ENCODE measurements at regions not wholly inside any gene's neighbourhood (a gene's known extent, or its start where the extent isn't known, plus 50 kb on each side); places are given as distances from the start of the nearest gene placed in this dataset.
"Not testable (repeated sequence)": the region's sequence is repeated elsewhere in the genome, so short reads cannot be mapped to it uniquely, and the experiment has no call there.

- not testable (repeated sequence) for DNase-seq (ENCODE audit: low spot score)
These were observed 182.3 kb upstream of the DAAM1 start for GRCh38 chr14:59006179-59006578.

- no peak for DNase-seq (ENCODE audit: low spot score)
These were observed 178.5 kb upstream of the DAAM1 start for GRCh38 chr14:59009967-59010366.

- no peak for DNase-seq (ENCODE audit: low spot score)
These were observed 174.7 kb upstream of the DAAM1 start for GRCh38 chr14:59013672-59014298.

DNA sequence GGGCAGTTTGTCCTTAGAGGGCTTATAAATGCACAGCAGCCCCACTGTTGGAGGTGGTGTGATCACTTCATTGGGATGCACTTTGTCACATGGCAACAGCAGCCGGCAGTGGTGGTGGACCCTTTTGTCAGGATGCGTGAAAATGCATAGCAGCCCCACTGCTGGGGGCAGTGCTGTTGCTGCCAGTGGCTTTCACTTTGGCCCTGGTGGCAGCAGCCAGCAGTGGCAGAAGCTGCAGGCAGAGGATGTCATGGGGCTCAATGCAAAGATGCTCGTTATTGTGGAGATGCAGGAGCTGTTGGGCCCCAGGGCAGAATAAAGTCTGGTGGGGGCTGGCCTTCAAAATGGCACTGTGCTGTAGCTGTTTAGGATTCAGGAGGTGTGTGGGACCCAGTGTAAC is 173.0 kb upstream of the DAAM1 start:
- DNase-seq (ENCODE audit: low spot score) = no peak

DNA sequence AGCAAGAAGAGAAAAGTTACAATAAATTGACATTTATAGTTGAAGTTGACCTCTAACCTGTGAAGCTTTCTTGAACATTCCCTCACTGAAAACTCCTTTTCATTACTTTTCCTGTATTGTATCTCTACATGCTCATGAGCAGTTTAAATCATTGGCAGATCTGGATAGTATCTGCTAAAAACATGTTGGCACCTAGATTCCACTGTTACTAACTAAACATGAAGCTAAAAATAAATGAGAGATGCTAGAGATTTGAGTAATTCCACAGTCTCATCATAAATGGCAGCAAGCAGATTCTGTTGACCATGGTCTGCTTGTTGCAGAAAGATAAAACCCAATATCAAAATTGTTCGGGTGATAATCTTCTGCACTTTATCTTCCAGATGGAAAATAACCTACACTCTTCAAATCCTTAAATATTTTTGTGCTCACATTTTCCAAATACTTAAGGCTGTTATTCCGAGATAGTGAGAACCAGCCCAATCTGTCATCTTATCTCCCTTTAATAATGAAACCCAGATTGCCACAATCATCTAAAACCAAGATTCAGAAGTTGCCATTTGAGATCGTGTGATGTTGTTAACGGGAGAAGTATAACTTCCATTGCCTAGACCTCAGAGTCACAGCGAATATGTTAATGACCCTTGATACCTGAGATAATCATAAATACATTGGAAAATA is 171.0 kb upstream of the DAAM1 start:
- no peak for DNase-seq (ENCODE audit: low spot score)

DNA sequence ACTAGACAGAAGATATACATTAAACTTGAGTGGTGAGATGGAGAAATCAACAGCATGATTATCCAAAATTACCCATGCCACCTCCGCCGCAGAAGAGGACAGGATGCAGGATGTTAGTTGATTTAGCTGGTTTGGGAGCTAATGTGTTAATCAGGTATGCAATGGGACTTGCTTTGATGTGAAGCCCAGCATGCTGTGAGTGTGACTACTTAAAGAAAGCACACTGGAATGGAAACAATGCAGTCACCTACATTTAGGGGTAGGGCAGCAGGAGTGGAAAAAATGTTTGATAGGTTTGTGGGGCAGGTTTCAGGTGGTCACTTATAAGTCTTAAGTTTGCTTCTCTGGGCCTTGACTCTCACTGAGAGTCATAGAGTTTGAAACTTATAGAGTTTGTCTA is 170.0 kb upstream of the DAAM1 start:
- no peak for DNase-seq (ENCODE audit: low spot score)

- no peak for DNase-seq (ENCODE audit: low spot score)
These were observed 169.5 kb upstream of the DAAM1 start for GRCh38 chr14:59018978-59019377.

DNA sequence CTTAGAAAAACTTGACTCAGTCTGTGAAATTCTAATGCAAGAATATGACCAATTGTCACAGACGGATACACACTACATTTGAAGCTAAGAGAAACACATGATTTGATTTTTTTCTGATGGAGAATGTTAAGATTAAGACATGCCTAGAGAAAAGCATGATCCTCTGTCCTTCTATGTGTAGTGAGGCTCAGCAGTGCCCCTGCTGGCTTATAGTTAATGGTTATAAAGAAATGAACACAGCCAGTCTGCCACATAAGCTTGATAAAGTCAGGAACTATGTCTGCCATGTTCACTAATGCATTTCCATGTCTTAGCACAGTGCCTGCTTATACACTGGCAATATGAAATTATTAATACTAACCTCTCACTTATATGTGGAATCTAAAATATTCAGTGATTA is 168.1 kb upstream of the DAAM1 start:
- DNase-seq (ENCODE audit: low spot score) = peak; percentile 1

GRCh38 chr14:59022144-59022543 is 166.3 kb upstream of the DAAM1 start:
- no peak for DNase-seq (ENCODE audit: low spot score)

DNA sequence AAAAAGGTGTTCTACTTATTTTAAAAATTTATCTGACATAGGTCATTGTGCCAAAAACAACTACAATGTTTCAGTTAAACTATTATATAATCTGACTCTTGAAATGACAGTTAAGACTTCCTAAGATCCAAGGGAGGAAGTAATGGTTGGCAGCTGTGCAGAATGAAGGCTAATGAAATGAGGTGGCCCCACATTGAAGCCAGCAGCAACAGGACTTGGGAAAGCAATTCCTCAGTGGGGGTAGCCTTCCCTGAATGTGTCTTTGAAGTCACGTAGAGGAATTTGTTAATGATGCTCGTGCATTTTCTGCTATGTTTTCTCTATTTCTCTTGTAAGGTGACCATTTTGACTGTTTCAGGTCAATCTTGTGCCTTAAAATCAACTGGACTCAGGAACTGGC is 162.4 kb upstream of the DAAM1 start:
- DNase-seq (ENCODE audit: low spot score) = no peak

- DNase-seq (ENCODE audit: low spot score) = not testable (repeated sequence)
These were observed 161.8 kb upstream of the DAAM1 start for GRCh38 chr14:59026640-59027039.

DNA sequence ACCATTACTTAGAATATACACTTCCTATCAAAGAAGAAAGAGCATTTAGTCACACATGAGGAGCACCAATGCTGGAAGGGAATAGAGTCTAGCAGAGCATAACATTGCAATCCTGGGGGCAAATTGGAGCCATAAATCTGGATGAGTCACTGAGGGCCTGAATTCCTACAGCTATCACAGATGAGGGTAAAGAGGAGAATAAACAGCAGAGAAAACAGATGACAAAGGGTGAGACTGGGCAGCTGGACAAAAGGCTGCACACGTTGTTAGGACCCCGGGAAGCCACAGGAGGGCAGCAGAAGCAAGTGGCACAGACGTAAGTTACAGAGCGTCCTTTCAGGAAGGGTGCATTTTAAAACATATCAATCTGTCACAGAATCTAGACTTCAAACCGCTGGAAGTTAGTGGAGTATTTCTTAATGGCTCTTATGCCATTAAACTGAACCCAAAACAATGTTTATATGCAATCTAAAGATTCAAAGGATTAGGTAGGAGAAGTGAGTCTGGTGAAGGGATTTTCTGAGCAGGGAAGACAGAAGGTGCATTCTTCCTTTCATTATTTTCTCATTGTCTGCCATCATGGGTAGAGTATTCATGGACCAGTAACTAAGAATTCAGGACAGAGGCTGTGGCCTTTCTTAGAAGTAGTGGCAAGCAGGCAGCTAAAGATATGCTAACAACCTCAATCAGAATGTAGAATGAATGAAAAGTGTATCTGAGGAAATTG is 159.8 kb upstream of the DAAM1 start:
- DNase-seq (ENCODE audit: low spot score) = peak; percentile 37

- DNase-seq (ENCODE audit: low spot score) = no peak
These were observed 155.6 kb upstream of the DAAM1 start for GRCh38 chr14:59032826-59033225.

DNA sequence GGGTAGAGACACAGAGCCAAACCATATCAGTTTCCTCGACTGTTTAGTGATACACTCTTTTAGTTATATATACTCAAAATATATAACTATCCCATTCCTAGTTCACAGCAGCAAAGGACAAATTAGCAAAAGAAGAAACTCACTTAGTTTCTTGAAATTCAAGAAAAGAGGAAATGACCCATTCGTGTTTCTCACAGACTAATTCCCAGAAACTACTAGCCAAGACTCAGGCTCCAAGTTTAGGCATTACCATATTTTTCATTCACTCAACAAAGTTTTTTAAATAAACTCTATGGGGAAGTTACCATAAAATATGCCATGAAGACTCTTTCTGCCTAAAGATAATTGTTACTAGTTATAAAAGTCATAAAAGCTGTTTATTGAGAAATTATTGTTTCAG is 152.3 kb upstream of the DAAM1 start:
- DNase-seq (ENCODE audit: low spot score) = no peak

- no peak for DNase-seq (ENCODE audit: low spot score)
These were observed 151.4 kb upstream of the DAAM1 start for GRCh38 chr14:59037086-59037485.

GRCh38 chr14:59037620-59038019 is 150.8 kb upstream of the DAAM1 start:
- no peak for DNase-seq (ENCODE audit: low spot score)

GRCh38 chr14:59038746-59039145 is 149.7 kb upstream of the DAAM1 start:
- no peak for DNase-seq (ENCODE audit: low spot score)

DNA sequence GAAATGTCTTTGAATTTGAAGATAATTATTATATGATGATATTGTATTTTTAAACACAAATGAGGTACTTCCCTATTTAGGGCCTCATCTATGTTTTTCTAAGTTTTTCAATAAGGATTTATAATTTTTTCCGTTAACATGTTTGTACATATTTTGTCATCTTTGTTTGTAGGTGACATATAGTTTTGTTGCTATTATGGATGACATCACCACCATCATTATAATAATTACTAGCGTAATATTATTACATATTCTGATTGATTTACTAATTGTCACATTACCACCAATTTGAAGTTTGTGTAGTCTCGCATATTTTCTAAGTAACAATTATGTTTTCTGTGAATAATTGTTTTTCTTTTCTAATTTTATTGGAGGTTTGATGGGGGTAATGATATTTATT is 147.2 kb upstream of the DAAM1 start:
- no peak for DNase-seq (ENCODE audit: low spot score)

- no peak for DNase-seq (ENCODE audit: low spot score)
These were observed 143.8 kb upstream of the DAAM1 start for GRCh38 chr14:59044707-59045106.

- DNase-seq (ENCODE audit: low spot score) = no peak
These were observed 141.7 kb upstream of the DAAM1 start for GRCh38 chr14:59046746-59047145.

DNA sequence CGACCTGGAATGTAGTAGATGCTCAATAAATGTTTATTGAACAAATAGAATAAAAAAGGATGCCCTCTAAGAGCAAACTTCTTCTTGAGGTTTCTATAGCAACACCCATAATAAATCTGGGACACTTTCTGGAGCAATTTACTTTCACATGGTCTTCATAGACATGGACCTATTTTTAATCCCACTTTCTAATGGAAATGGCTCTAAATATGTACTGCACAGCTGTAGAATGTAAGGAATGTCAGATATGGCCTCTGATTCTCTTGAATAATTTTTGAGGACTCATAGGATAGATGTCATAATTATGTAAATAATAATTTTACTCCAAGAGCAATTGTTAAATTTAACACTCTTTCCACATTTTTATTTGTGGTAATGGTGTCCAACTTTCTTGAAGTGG is 133.5 kb upstream of the DAAM1 start:
- no peak for DNase-seq (ENCODE audit: low spot score)

DNA sequence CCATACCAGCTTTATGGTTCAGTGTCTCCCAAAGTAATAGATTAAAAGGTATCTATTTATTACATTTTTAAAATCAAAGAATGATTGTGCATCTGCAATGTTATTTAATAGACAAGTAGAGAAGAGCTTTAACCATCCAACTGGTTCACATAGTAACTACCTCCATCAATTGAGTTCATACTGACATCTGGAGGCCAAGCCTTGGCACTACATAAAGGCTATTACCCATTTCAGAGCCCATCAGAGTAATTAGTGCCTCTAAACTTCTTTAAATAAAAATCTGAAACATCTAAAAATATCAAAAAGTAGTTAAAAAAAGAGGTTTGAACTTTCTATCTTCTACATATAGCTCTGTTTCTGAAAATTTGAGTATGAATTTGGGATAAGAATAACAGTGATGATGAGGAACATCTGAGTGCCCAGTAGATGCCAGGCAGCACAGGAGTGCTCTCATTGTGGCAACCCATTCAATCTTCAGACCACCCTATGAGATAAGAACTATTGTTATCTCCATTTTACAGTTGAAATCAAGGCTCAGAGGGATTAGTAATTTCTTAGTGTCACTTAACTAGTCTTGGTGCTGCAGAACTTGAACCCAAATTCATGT is 132.9 kb upstream of the DAAM1 start:
- DNase-seq (ENCODE audit: low spot score) = peak; percentile 43

DNA sequence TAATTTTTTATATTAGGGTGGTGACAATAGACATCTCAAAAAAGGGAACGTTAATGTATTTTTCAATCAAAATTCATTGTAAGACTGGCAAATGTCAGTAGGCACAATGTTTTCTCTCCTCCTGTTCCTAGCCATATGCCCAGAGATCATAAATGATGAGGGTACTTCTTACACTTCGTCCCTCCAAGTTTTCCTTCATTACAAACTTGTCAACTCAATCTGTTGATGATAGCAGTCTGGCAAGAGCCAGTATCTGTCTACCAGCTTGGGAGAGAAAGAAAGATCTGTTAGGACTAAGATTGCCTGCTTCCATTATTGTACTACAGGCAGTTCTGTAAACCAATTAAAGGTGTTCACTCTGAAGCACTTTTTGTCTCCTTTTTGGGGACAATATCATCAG is 130.9 kb upstream of the DAAM1 start:
- DNase-seq (ENCODE audit: low spot score) = no peak

Data from activated CD4-positive, alpha-beta T cell treated with anti-CD3 and anti-CD28 coated beads, Interleukin-2, Interleukin-4, amounts not matched to agents 100 ng/mL and 50 ng/mL, durations not matched to agents 16 hours and 8 hours (primary cell).